ENCODE measurements at regions not wholly inside any gene's neighbourhood (a gene's known extent, or its start where the extent isn't known, plus 50 kb on each side); places are given as distances from the start of the nearest gene placed in this dataset.

GRCh38 chr2:174022431-174022830 lies 57.3 kb upstream of the SP3 start:
- TF ChIP-seq POLR2AphosphoS5 (IDR thresholded peaks at IDR 0.05) (no peak), POLR2A (IDR thresholded peaks at IDR 0.05) (no peak), CTCF (IDR thresholded peaks at IDR 0.05) (no peak)
- Histone ChIP-seq H3K9me3 (no peaks in the 10 kb centered on the region), H3K4me1 (replicated peaks) (no peaks in the 10 kb centered on the region), H3K27ac (no peak overlapping the region), H3K27me3 (replicated peaks; ENCODE audit: insufficient read depth) (no peaks in the 10 kb centered on the region), H3K4me3 (no peak overlapping the region), H3K36me3 (no peaks in the 10 kb centered on the region)
- intact Hi-C loops (cut with DNase I) = loop anchor here (5.0 kb wide), 1 partner anchor 35 kb away; no protein-coding TSS in a partner anchor
- no peak for DNase-seq (ENCODE audit: low spot score)
- WGBS = 70% methylated on average over 4 of the region's 4 CpGs

GRCh38 chr2:174020926-174021662 lies 55.9 kb upstream of the SP3 start:
- TF ChIP-seq POLR2AphosphoS5 (IDR thresholded peaks at IDR 0.05) (no peak), CTCF (IDR thresholded peaks at IDR 0.05) (no peak), POLR2A (IDR thresholded peaks at IDR 0.05) (no peak)
- intact Hi-C loops (cut with DNase I) = loop anchor here (5.0 kb wide), 1 partner anchor 34 kb away; no protein-coding TSS in a partner anchor
- H3K27me3 ChIP-seq (replicated peaks; ENCODE audit: insufficient read depth) = no peaks in the 10 kb centered on the region
- no peaks in the 10 kb centered on the region for H3K9me3 ChIP-seq
- no peaks in the 10 kb centered on the region for H3K36me3 ChIP-seq
- no peaks in the 10 kb centered on the region for H3K4me1 ChIP-seq (replicated peaks)
- DNase-seq (ENCODE audit: low spot score) = no peak
- no peak overlapping the region for H3K4me3 ChIP-seq
- WGBS = 78% methylated on average over 5 of the region's 5 CpGs
- no peak overlapping the region for H3K27ac ChIP-seq

GRCh38 chr2:174020026-174020425 lies 54.9 kb upstream of the SP3 start:
- WGBS = 89% methylated on average over 5 of the region's 5 CpGs
- no peaks in the 10 kb centered on the region for H3K36me3 ChIP-seq
- no peaks in the 10 kb centered on the region for H3K4me1 ChIP-seq (replicated peaks)
- H3K27ac ChIP-seq = no peak overlapping the region
- no peaks in the 10 kb centered on the region for H3K9me3 ChIP-seq
- no peak for DNase-seq (ENCODE audit: low spot score)
- no peaks in the 10 kb centered on the region for H3K27me3 ChIP-seq (replicated peaks; ENCODE audit: insufficient read depth)
- TF ChIP-seq CTCF (IDR thresholded peaks at IDR 0.05) (no peak), POLR2A (IDR thresholded peaks at IDR 0.05) (no peak), POLR2AphosphoS5 (IDR thresholded peaks at IDR 0.05) (no peak)
- intact Hi-C loops (cut with DNase I) = loop anchor here (5.0 kb wide), 1 partner anchor 33 kb away; no protein-coding TSS in a partner anchor
- H3K4me3 ChIP-seq = no peak overlapping the region

GRCh38 chr2:174016447-174016846 lies 51.3 kb upstream of the SP3 start:
- no peaks in the 10 kb centered on the region for H3K36me3 ChIP-seq
- TF ChIP-seq POLR2AphosphoS5 (IDR thresholded peaks at IDR 0.05) = no peak
- TF ChIP-seq POLR2A (IDR thresholded peaks at IDR 0.05) = no peak
- no peak for TF ChIP-seq CTCF (IDR thresholded peaks at IDR 0.05)
- no peak overlapping the region for H3K27ac ChIP-seq
- no peaks in the 10 kb centered on the region for H3K9me3 ChIP-seq
- DNase-seq (ENCODE audit: low spot score) = no peak
- no peak overlapping the region for H3K4me3 ChIP-seq
- intact Hi-C loops (cut with DNase I) = no loop called here
- no peaks in the 10 kb centered on the region for H3K4me1 ChIP-seq (replicated peaks)
- no peaks in the 10 kb centered on the region for H3K27me3 ChIP-seq (replicated peaks; ENCODE audit: insufficient read depth)
- WGBS = 93% methylated on average over 3 of the region's 3 CpGs

GRCh38 chr2:174015428-174015827 lies 50.3 kb upstream of the SP3 start:
- TF ChIP-seq POLR2AphosphoS5 (IDR thresholded peaks at IDR 0.05) (no peak), POLR2A (IDR thresholded peaks at IDR 0.05) (no peak), CTCF (IDR thresholded peaks at IDR 0.05) (no peak)

More at GRCh38 chr2:174015428-174015827, 50.3 kb upstream of the SP3 start:
- H3K36me3 ChIP-seq = no peaks in the 10 kb centered on the region
- no peaks in the 10 kb centered on the region for H3K9me3 ChIP-seq
- no peaks in the 10 kb centered on the region for H3K27me3 ChIP-seq (replicated peaks; ENCODE audit: insufficient read depth)
- H3K4me3 ChIP-seq = no peak overlapping the region
- intact Hi-C loops (cut with DNase I) = no loop called here
- H3K4me1 ChIP-seq (replicated peaks) = no peaks in the 10 kb centered on the region
- H3K27ac ChIP-seq = no peak overlapping the region
- 53% methylated on average over 2 of the region's 2 CpGs for whole genome bisulfite sequencing
- no peak for DNase-seq (ENCODE audit: low spot score)

Data from prostate gland (tissue), 2 donors.